Lower lobe of right lung (tissue), 2 donors: ENCODE measurements at regions not wholly inside any gene's neighbourhood (a gene's known extent, or its start where the extent isn't known, plus 50 kb on each side); places are given as distances from the start of the nearest gene placed in this dataset.
"Not testable (repeated sequence)": the region's sequence is repeated elsewhere in the genome, so short reads cannot be mapped to it uniquely, and the experiment has no call there.

ENCODE experiments used
- ATAC-seq, 2 donors: fragments of 200-7000 bp; cut with Tn5 transposase; one replicate each; pipeline ENCODE4 v1.9.1; 2020 to 2022; ENCODE audit warnings: mild to moderate bottlenecking in 2 of 2, moderate library complexity in 2 of 2
- DNase-seq: peaks from one replicate; pipeline ENCODE4 v3.0.0-alpha.2; 2020
- H3K27ac ChIP-seq: fragments of 200-600 bp; one replicate; pipeline ENCODE4 v1.8.0; 2022
- H3K27me3 ChIP-seq: fragments of 200-600 bp; one replicate; pipeline ENCODE4 v1.8.0; 2022; ENCODE audit warnings: low read depth
- H3K36me3 ChIP-seq: fragments of 200-600 bp; one replicate; pipeline ENCODE4 v1.8.0; 2022; ENCODE audit warnings: mild to moderate bottlenecking
- H3K4me1 ChIP-seq: fragments of 200-600 bp; one replicate; pipeline ENCODE4 v1.8.0; 2022
- H3K4me3 ChIP-seq: fragments of 200-600 bp; one replicate; pipeline ENCODE4 v1.8.0; 2022; ENCODE audit warnings: mild to moderate bottlenecking
- H3K9me3 ChIP-seq: fragments of 200-600 bp; one replicate; pipeline ENCODE4 v1.8.0; 2022
- intact Hi-C: fragments of 100-400 bp; cut with DNase I; formaldehyde crosslinking; loops from one replicate; pipeline ENCODE4 v1.11.0; 2022
- TF ChIP-seq, protein P1 (sequence below): fragments of 200-600 bp; IDR thresholded peaks from one replicate; pipeline ENCODE4 v1.8.0; 2022; ENCODE audit warnings: antibody characterized with exemption, mild to moderate bottlenecking
- donor health status: DM: no; HTN: yes; CAD: no; lungs with severe emphysema.

GRCh38 chr4:127518046-127518445, 114.7 kb upstream of the INTU start:
- intact Hi-C loops, result no loop called here
- H3K27me3 ChIP-seq, result no peaks in the 10 kb centered on the region
- H3K9me3 ChIP-seq, result no peaks in the 10 kb centered on the region
- DNase-seq (no peak), ATAC-seq (no peak)
- TF ChIP-seq, protein P1, sequence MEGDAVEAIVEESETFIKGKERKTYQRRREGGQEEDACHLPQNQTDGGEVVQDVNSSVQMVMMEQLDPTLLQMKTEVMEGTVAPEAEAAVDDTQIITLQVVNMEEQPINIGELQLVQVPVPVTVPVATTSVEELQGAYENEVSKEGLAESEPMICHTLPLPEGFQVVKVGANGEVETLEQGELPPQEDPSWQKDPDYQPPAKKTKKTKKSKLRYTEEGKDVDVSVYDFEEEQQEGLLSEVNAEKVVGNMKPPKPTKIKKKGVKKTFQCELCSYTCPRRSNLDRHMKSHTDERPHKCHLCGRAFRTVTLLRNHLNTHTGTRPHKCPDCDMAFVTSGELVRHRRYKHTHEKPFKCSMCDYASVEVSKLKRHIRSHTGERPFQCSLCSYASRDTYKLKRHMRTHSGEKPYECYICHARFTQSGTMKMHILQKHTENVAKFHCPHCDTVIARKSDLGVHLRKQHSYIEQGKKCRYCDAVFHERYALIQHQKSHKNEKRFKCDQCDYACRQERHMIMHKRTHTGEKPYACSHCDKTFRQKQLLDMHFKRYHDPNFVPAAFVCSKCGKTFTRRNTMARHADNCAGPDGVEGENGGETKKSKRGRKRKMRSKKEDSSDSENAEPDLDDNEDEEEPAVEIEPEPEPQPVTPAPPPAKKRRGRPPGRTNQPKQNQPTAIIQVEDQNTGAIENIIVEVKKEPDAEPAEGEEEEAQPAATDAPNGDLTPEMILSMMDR, result no peak
- H3K36me3 ChIP-seq, result no peaks in the 10 kb centered on the region
- no peak overlapping the region for H3K27ac ChIP-seq
- no peaks in the 10 kb centered on the region for H3K4me1 ChIP-seq
- no peak overlapping the region for H3K4me3 ChIP-seq

DNA sequence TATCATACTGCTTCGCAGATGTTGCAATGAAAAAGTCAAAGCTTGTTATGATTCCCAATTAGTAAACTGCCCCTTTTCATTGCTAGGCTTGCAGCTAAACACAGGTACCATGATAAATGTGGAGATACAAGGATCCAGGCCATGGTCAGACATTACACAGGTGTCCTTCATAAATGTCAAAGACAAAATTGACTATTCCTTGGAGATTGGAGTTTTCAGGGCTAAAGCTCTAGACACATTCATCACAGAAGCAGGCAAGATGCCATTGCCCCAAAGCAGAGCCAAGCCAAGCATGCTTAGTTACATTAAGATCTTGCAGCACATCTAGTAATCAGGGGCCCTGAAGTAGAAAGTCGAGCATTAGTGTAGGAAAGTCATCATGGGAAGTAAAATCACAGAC, 111.3 kb upstream of the INTU start:
- H3K36me3 ChIP-seq, result no peaks in the 10 kb centered on the region
- intact Hi-C loops, result no loop called here
- H3K27ac ChIP-seq, result no peak overlapping the region
- H3K9me3 ChIP-seq, result no peaks in the 10 kb centered on the region
- no peaks in the 10 kb centered on the region for H3K27me3 ChIP-seq
- ATAC-seq, result no peak
- no peak for DNase-seq
- H3K4me1 ChIP-seq, result no peaks in the 10 kb centered on the region
- no peak overlapping the region for H3K4me3 ChIP-seq
- TF ChIP-seq, protein P1, result no peak

- Histone ChIP-seq H3K36me3 (no peaks in the 10 kb centered on the region), H3K27ac (no peak overlapping the region), H3K4me1 (no peaks in the 10 kb centered on the region), H3K9me3 (no peaks in the 10 kb centered on the region), H3K4me3 (no peak overlapping the region), H3K27me3 (no peaks in the 10 kb centered on the region)
- intact Hi-C loops, result no loop called here
- DNase-seq (no peak), ATAC-seq (no peak)
- TF ChIP-seq, protein P1, result no peak
Observed at GRCh38 chr4:127523369-127523768, 109.4 kb upstream of the INTU start.

DNA sequence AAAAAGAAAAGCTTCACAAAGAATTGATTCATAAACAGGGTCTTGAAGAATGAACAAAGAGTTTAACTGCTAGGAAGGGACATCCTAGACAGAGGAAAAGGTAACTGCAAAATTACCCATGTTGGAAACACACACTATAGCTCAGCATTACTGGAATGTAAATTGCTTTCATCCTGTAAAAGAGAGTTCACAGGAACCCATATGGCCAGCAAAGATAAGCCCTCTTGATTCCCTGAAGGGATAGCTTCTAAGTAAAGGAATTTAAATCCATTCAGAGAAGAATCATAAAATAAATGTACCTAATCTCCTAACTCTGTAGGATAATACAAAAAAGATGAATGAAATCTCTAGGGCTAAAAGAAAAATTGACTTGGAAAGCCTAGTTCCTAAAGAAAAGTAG, 107.1 kb upstream of the INTU start:
- ATAC-seq (no peak), DNase-seq (no peak)
- Histone ChIP-seq H3K27ac (no peak overlapping the region), H3K4me3 (no peak overlapping the region), H3K4me1 (no peaks in the 10 kb centered on the region), H3K36me3 (no peaks in the 10 kb centered on the region), H3K9me3 (peaks cover 6% of the 10 kb centered on the region), H3K27me3 (no peaks in the 10 kb centered on the region)
- intact Hi-C loops, result no loop called here
- TF ChIP-seq, protein P1, result no peak

DNA sequence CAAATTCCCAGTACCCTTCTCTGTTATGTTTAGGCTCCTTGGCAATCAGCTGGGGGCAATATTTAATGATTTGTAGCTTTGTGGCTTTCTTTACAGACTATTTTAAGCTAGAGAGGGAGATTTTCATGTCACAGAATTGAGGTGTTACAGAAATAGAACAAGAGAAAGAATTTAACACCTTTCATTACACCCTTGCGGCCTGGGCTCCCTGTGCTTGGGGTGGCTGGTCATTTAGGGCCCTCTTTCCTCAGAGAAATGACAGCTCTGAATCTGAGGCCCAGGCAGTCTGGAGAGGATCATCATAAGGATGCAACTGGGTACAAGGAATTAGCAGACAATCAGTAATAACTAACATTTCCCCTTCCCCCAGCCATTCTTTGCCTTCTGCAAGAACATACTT, 104.5 kb upstream of the INTU start:
- no peak overlapping the region for H3K4me3 ChIP-seq
- H3K36me3 ChIP-seq, result no peaks in the 10 kb centered on the region
- no peak for ATAC-seq
- H3K27ac ChIP-seq, result no peak overlapping the region
- H3K4me1 ChIP-seq, result peaks cover 9% of the 10 kb centered on the region
- peaks cover 6% of the 10 kb centered on the region for H3K9me3 ChIP-seq
- TF ChIP-seq, protein P1, result no peak
- no peak for DNase-seq
- no peaks in the 10 kb centered on the region for H3K27me3 ChIP-seq
- intact Hi-C loops, result no loop called here

DNA sequence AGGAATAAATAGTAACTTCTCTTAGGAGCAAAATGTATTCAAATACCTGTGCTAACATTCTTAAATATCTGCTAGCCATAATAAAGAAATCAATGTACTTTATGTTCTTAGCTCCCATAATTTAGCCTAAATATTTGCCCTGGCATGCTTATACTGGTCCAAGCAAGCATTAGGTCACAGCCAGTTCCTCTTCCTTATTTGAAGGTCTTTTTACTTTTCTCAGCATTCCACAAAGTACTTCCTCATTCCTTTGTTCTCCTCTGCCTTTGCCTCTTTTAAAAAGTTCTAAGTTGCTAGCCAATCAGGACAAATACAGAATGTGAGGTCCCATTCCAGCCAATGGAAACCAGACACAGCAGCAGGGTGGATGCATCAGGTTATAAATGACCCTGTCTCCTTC, 102.9 kb upstream of the INTU start:
- peaks cover 14% of the 10 kb centered on the region for H3K4me1 ChIP-seq
- H3K9me3 ChIP-seq, H3K4me3 ChIP-seq, DNase-seq, H3K27me3 ChIP-seq, H3K27ac ChIP-seq, ATAC-seq, H3K36me3 ChIP-seq, intact Hi-C loops: not testable (repeated sequence)
